Body of pancreas (tissue), 4 donors: ENCODE measurements at regions not wholly inside any gene's neighbourhood (a gene's known extent, or its start where the extent isn't known, plus 50 kb on each side); places are given as distances from the start of the nearest gene placed in this dataset.

ENCODE experiments used
- POLR2A ChIP-seq, 3 donors: fragments of 450-650 bp; IDR thresholded peaks; one replicate each; pipeline ENCODE4 v1.6.1; 2016; ENCODE audit warnings: antibody characterized with exemption in 3 of 3, mild to moderate bottlenecking in 2 of 3
- TF ChIP-seq, protein P1 (sequence below), 7 experiments: fragments of 450-650 bp in 4 of 7; fragments of 200-600 bp in 3 of 7; sonication (generic) in 3 of 7; IDR thresholded peaks; one replicate each; pipeline ENCODE4 v1.5.1; 2016 to 2019; ENCODE audit warnings: antibody characterized with exemption in 7 of 7

DNA sequence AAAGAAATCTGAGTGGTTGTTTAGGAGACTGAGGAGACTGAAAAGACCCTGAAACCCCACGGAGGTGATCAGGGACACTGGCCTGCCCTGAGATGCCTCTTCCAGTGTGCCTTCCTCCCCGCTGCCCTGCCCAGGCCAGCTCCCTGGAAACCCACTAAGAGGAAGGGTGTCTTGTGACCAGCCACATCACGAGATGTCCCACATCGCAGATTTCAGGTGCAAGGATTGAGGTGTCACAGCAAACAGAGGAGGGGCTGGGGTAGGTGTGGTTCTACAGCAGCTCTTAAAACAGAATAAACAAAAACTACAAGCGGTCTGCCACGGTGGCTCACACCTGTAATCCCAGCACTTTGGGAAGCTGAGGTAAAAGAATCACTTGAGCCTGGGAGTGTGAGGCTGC, 184.3 kb upstream of the C14orf180 start:
- TF ChIP-seq, protein P1, sequence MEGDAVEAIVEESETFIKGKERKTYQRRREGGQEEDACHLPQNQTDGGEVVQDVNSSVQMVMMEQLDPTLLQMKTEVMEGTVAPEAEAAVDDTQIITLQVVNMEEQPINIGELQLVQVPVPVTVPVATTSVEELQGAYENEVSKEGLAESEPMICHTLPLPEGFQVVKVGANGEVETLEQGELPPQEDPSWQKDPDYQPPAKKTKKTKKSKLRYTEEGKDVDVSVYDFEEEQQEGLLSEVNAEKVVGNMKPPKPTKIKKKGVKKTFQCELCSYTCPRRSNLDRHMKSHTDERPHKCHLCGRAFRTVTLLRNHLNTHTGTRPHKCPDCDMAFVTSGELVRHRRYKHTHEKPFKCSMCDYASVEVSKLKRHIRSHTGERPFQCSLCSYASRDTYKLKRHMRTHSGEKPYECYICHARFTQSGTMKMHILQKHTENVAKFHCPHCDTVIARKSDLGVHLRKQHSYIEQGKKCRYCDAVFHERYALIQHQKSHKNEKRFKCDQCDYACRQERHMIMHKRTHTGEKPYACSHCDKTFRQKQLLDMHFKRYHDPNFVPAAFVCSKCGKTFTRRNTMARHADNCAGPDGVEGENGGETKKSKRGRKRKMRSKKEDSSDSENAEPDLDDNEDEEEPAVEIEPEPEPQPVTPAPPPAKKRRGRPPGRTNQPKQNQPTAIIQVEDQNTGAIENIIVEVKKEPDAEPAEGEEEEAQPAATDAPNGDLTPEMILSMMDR (IDR thresholded peaks at IDR 0.05): no peak
- no peak for TF ChIP-seq POLR2A (IDR thresholded peaks at IDR 0.05)
